Gastroesophageal sphincter (tissue), 3 donors: ENCODE measurements at regions not wholly inside any gene's neighbourhood (a gene's known extent, or its start where the extent isn't known, plus 50 kb on each side); places are given as distances from the start of the nearest gene placed in this dataset.

Experiments
- POLR2A ChIP-seq, 2 donors: fragments of 450-650 bp; IDR thresholded peaks; one replicate each; pipeline ENCODE4 v1.6.1; 2017; ENCODE audit warnings: antibody characterized with exemption in 2 of 2, mild to moderate bottlenecking in 2 of 2, moderate library complexity in 1 of 2
- TF ChIP-seq, protein P1 (sequence below), 4 experiments: fragments of 200-600 bp in 2 of 4; fragments of 450-650 bp in 2 of 4; sonication (generic) in 1 of 4; IDR thresholded peaks; one replicate each; pipeline ENCODE4 v1.5.1; 2017 to 2019; ENCODE audit warnings: antibody characterized with exemption in 4 of 4, mild to moderate bottlenecking in 2 of 4, moderate library complexity in 2 of 4

DNA sequence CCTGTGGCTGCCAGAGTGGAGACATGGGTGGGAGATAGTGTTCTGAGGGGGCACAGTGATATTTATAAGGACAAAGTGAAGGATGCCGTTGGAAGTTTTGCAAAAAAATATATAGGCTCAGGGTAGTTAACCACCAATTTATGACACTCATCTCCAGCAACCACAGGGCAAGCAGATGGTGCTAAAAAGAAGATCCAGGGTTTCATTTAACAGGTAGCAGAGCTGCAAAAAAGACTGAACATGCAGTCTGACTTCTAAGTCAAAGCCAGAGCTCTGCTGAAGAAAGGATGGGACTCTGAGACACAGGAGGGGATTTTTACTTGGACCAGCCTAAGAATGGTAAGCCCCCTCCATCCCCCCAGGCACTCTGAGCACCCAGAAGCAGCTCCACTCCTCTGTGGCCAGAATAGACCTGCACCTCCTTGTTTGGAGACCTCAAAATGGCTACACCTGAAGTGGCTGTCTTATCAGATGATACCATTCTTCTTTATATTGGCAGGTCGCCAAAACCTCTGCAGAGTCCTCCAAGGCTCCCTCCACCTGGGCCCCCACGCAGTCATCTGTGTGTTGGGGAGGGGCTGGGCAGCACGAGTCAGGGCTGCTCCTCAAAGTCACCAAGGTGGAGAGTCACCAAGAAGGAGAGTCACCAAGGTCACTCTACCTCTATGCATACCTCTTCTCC is 161.4 kb upstream of the FAM9B start:
- TF ChIP-seq, protein P1, sequence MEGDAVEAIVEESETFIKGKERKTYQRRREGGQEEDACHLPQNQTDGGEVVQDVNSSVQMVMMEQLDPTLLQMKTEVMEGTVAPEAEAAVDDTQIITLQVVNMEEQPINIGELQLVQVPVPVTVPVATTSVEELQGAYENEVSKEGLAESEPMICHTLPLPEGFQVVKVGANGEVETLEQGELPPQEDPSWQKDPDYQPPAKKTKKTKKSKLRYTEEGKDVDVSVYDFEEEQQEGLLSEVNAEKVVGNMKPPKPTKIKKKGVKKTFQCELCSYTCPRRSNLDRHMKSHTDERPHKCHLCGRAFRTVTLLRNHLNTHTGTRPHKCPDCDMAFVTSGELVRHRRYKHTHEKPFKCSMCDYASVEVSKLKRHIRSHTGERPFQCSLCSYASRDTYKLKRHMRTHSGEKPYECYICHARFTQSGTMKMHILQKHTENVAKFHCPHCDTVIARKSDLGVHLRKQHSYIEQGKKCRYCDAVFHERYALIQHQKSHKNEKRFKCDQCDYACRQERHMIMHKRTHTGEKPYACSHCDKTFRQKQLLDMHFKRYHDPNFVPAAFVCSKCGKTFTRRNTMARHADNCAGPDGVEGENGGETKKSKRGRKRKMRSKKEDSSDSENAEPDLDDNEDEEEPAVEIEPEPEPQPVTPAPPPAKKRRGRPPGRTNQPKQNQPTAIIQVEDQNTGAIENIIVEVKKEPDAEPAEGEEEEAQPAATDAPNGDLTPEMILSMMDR (IDR thresholded peaks at IDR 0.05), result no peak
- TF ChIP-seq POLR2A (IDR thresholded peaks at IDR 0.05), result no peak
